ENCODE measurements at regions not wholly inside any gene's neighbourhood (a gene's known extent, or its start where the extent isn't known, plus 50 kb on each side); places are given as distances from the start of the nearest gene placed in this dataset.

DNA sequence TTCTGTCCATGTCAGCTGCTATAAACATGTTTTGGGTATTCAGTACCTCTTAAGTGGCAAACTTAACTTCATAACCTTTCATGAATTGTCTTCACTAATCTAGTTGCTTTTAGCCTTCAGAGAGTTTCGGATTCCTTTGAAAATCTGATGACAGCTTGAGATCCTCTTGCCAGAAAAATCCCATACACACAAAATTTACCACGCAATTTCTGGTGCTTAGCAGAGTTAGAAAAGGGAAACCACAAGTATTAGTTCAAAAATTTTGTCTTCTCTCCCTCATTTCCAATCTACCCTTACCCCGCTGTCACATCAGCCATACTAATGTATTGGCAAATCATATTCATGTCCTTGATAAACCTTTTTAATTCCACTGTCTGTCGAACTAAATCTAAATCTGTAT is 72.7 kb upstream of the TMEM106B start:
- intact Hi-C loops (cut with micrococcal nuclease): no loop called here
- DNase-seq: no peak
- Mint-ChIP-seq H3K9me3 (peaks cover 1 to 6% (median 3%) of the 10 kb centered on the region in 7 donors), H3K27ac (peak overlapping the region in 1 of 7 donors; percentile 0), H3K4me3 (no peak overlapping the region), H3K36me3 (no peaks in the 10 kb centered on the region), H3K27me3 (ENCODE audit: low read depth in 3 of 3) (peaks cover 0 to 1% (median 0%) of the 10 kb centered on the region in 3 donors), H3K4me1 (no peaks in the 10 kb centered on the region)
- Histone ChIP-seq H3K4me3 (replicated peaks in 1 of 3; ENCODE audit: low read depth in 2 of 3, low read length in 3 of 3) (no peak overlapping the region), H3K36me3 (replicated peaks in 1 of 2; ENCODE audit: control insufficient read depth in 1 of 2, insufficient read depth in 2 of 2, low read length in 2 of 2) (no peaks in the 10 kb centered on the region), H3K4me2 (replicated peaks; ENCODE audit: extremely low read depth, low read length, poor library complexity, severe bottlenecking) (no peak overlapping the region), H3K27me3 (ENCODE audit: control insufficient read depth in 2 of 2, insufficient read depth in 2 of 2, low read length in 2 of 2) (no peaks in the 10 kb centered on the region), H2AFZ (ENCODE audit: insufficient read depth, low read depth, low read length, poor library complexity, severe bottlenecking) (no peak overlapping the region), H3K9ac (ENCODE audit: insufficient read depth, low read length, poor library complexity, severe bottlenecking) (no peak overlapping the region), H3K79me2 (ENCODE audit: insufficient read depth, low read length) (no peaks in the 10 kb centered on the region), H3K27ac (ENCODE audit: low read depth in 1 of 2, low read length in 2 of 2) (no peak overlapping the region), H3K9me3 (replicated peaks in 1 of 2; ENCODE audit: control insufficient read depth in 1 of 2, insufficient read depth in 1 of 2, low read length in 2 of 2) (no peaks in the 10 kb centered on the region), H4K20me1 (ENCODE audit: insufficient read depth, low read length) (no peaks in the 10 kb centered on the region), H3K4me1 (ENCODE audit: control insufficient read depth in 1 of 2, insufficient read depth in 2 of 2, low read length in 2 of 2) (no peaks in the 10 kb centered on the region)
- no peak for TF ChIP-seq CTCF (IDR thresholded peaks at IDR 0.05)
- WGBS (ENCODE audit: insufficient coverage): 67% methylated on average over 1 of the region's 4 CpGs

DNA sequence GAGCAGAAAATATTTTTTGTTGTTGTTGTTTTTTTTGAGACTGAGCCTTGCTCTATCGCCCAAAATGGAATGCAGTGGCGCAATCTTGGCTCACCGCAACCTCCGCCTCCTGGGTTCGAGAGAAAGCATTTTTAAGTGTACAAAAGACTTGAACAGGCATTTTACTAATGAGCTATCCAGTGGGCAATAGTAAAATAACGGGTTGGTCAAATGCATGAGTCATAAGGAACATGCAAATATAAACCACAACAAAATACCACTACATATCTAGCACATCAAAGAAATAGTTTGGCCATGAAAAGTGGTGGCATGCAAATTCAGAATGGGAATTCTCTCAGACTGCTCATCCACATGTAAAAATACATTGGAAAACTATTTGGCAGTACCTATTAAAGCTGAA is 71.7 kb upstream of the TMEM106B start:
- peaks cover 1 to 7% (median 4%) of the 10 kb centered on the region in 7 donors for H3K9me3 Mint-ChIP-seq
- H3K36me3 Mint-ChIP-seq: no peaks in the 10 kb centered on the region
- no peaks in the 10 kb centered on the region for H3K9me3 ChIP-seq (replicated peaks in 1 of 2; ENCODE audit: control insufficient read depth in 1 of 2, insufficient read depth in 1 of 2, low read length in 2 of 2)
- no peak for TF ChIP-seq CTCF (IDR thresholded peaks at IDR 0.05)
- H3K4me3 Mint-ChIP-seq: no peak overlapping the region
- no peaks in the 10 kb centered on the region for H4K20me1 ChIP-seq (ENCODE audit: insufficient read depth, low read length)
- H3K36me3 ChIP-seq (replicated peaks in 1 of 2; ENCODE audit: control insufficient read depth in 1 of 2, insufficient read depth in 2 of 2, low read length in 2 of 2): no peaks in the 10 kb centered on the region
- H3K79me2 ChIP-seq (ENCODE audit: insufficient read depth, low read length): no peaks in the 10 kb centered on the region
- intact Hi-C loops (cut with micrococcal nuclease): no loop called here
- peaks cover 0 to 1% (median 0%) of the 10 kb centered on the region in 3 donors for H3K27me3 Mint-ChIP-seq (ENCODE audit: low read depth in 3 of 3)
- 100% methylated on average over 4 of the region's 6 CpGs for WGBS (ENCODE audit: insufficient coverage)
- H3K27me3 ChIP-seq (ENCODE audit: control insufficient read depth in 2 of 2, insufficient read depth in 2 of 2, low read length in 2 of 2): no peaks in the 10 kb centered on the region
- H2AFZ ChIP-seq (ENCODE audit: insufficient read depth, low read depth, low read length, poor library complexity, severe bottlenecking): no peak overlapping the region
- no peak overlapping the region for H3K9ac ChIP-seq (ENCODE audit: insufficient read depth, low read length, poor library complexity, severe bottlenecking)
- DNase-seq: no peak
- H3K27ac Mint-ChIP-seq: no peak overlapping the region
- no peaks in the 10 kb centered on the region for H3K4me1 Mint-ChIP-seq
- H3K4me3 ChIP-seq (replicated peaks in 1 of 3; ENCODE audit: low read depth in 2 of 3, low read length in 3 of 3): no peak overlapping the region
- no peak overlapping the region for H3K4me2 ChIP-seq (replicated peaks; ENCODE audit: extremely low read depth, low read length, poor library complexity, severe bottlenecking)
- H3K27ac ChIP-seq (ENCODE audit: low read depth in 1 of 2, low read length in 2 of 2): no peak overlapping the region
- no peaks in the 10 kb centered on the region for H3K4me1 ChIP-seq (ENCODE audit: control insufficient read depth in 1 of 2, insufficient read depth in 2 of 2, low read length in 2 of 2)
